Tibial nerve (tissue), 3 donors: ENCODE measurements at regions not wholly inside any gene's neighbourhood (a gene's known extent, or its start where the extent isn't known, plus 50 kb on each side); places are given as distances from the start of the nearest gene placed in this dataset.

Experiments
- CTCF ChIP-seq, 5 experiments: fragments of 200-600 bp in 3 of 5; fragments of 450-650 bp in 2 of 5; sonication (generic) in 3 of 5; IDR thresholded peaks; one replicate each; pipeline ENCODE4 v1.5.1; 2016 to 2019; ENCODE audit warnings: antibody characterized with exemption in 5 of 5, mild to moderate bottlenecking in 3 of 5, moderate library complexity in 2 of 5
- POLR2A ChIP-seq, 2 donors: fragments of 450-650 bp; IDR thresholded peaks; one replicate each; pipeline ENCODE4 v1.6.1; 2017; ENCODE audit warnings: antibody characterized with exemption in 2 of 2, mild to moderate bottlenecking in 2 of 2, moderate library complexity in 2 of 2

GRCh38 chr4:136829280-136829679, 703.0 kb downstream of the PCDH18 start:
- TF ChIP-seq CTCF (IDR thresholded peaks at IDR 0.05) (no peak), POLR2A (IDR thresholded peaks at IDR 0.05) (no peak)
